GM12878 (cell line): ENCODE measurements at regions not wholly inside any gene's neighbourhood (a gene's known extent, or its start where the extent isn't known, plus 50 kb on each side); places are given as distances from the start of the nearest gene placed in this dataset.

Source experiments
- ATAC-seq: fragments of 200-7000 bp; cut with Tn5 transposase; 3 replicates; pipeline ENCODE4 v1.9.1; 2020; ENCODE audit warnings: mild to moderate bottlenecking, moderate library complexity
- BruUV-seq: library from RNA; stranded (reverse); fragments of 400-500 nt; replicated peaks from 2 replicates; lab custom pipeline; 2021; lab: Mats Ljungman, UMichigan
- CTCF ChIA-PET: fragments of 300-600 bp; sonication (Branson Sonifier 250); formaldehyde crosslinking; extraction: SDS; loops from one replicate; lab custom pipeline; 2021; ENCODE audit warnings: inconsistent platforms; lab: Yijun Ruan, JAX
- POLR2A ChIA-PET: fragments of 350-600 bp; formaldehyde crosslinking; extraction: SDS; loops from one replicate; lab custom pipeline; 2021; ENCODE audit warnings: inconsistent platforms; lab: Charles Lee
- RAD21 ChIA-PET: fragments of 300-600 bp; sonication (Branson Sonifier 250); formaldehyde crosslinking; loops from one replicate; lab custom pipeline; 2023; ENCODE audit warnings: antibody characterized with exemption; ENCODE audit not compliant: unreplicated experiment; lab: Charles Lee
- SMC1A ChIA-PET: fragments of 300-600 bp; sonication (Branson Sonifier 250); formaldehyde crosslinking; loops from one replicate; lab custom pipeline; 2023; ENCODE audit not compliant: unreplicated experiment, uncharacterized antibody; lab: Charles Lee
- DNase-seq: peaks from one replicate; pipeline ENCODE4 v3.0.0-alpha.2; 2011; ENCODE audit warnings: low read depth, low spot score
- FAIRE-seq: peaks from 3 replicates; lab custom pipeline; 2011; peaks lifted over from hg19 to GRCh38; lab: Jason Lieb, UNC
- H2AFZ ChIP-seq: 2 replicates; pipeline ENCODE4 v1.6.0; 2011; ENCODE audit warnings: low read depth, low read length, control low read depth; ENCODE audit not compliant: control insufficient read depth
- H3K27ac ChIP-seq: 2 replicates; pipeline ENCODE4 v1.5.1; 2011; ENCODE audit warnings: control low read depth; ENCODE audit not compliant: control insufficient read depth, insufficient read depth
- H3K27me3 ChIP-seq, 2 experiments: replicated peaks in 1 of 2; 2 replicates each; pipeline versions ENCODE4 v1.6.0 to v1.6.1; 2011; ENCODE audit warnings: low read length in 1 of 2; ENCODE audit not compliant: control insufficient read depth in 2 of 2, insufficient read depth in 2 of 2
- H3K36me3 ChIP-seq, 2 experiments: 2 replicates each; pipeline ENCODE4 v1.5.1; 2011; ENCODE audit warnings: low read length in 1 of 2; ENCODE audit not compliant: control insufficient read depth in 2 of 2, insufficient read depth in 2 of 2
- H3K4me1 ChIP-seq: 2 replicates; pipeline ENCODE4 v1.6.1; 2011; ENCODE audit warnings: mild to moderate bottlenecking, low read length, moderate library complexity, mixed read lengths; ENCODE audit not compliant: control insufficient read depth, insufficient read depth
- H3K4me2 ChIP-seq: 2 replicates; pipeline ENCODE4 v1.6.0; 2011; ENCODE audit warnings: control low read depth; ENCODE audit not compliant: control insufficient read depth, insufficient read depth
- H3K4me3 ChIP-seq: fragments of 200-600 bp; sonication (generic); 2 replicates; pipeline ENCODE4 v1.5.1; 2016
- H3K79me2 ChIP-seq: 2 replicates; pipeline ENCODE4 v1.6.0; 2011; ENCODE audit warnings: low read length; ENCODE audit not compliant: control insufficient read depth, insufficient read depth
- H3K9ac ChIP-seq: 2 replicates; pipeline ENCODE4 v1.8.0; 2011; ENCODE audit warnings: low read length, control low read depth, mixed read lengths; ENCODE audit not compliant: control insufficient read depth, insufficient read depth
- H3K9me3 ChIP-seq: replicated peaks from 3 replicates; pipeline ENCODE4 v1.5.1; 2011; ENCODE audit warnings: mild to moderate bottlenecking, low read length; ENCODE audit not compliant: control insufficient read depth, insufficient read depth
- H4K20me1 ChIP-seq: 2 replicates; pipeline ENCODE4 v1.6.0; 2011; ENCODE audit not compliant: control insufficient read depth, insufficient read depth
- BHLHE40 ChIP-seq, 2 experiments: fragments of 450-650 bp in 1 of 2; IDR thresholded peaks; 2 replicates each; pipeline ENCODE4 v1.6.1; 2011 to 2017; ENCODE audit warnings: low read depth in 2 of 2, borderline replicate concordance in 1 of 2, improper control_type of control experiment in 1 of 2, low read length in 1 of 2, mild to moderate bottlenecking in 1 of 2
- CHD1 ChIP-seq: IDR thresholded peaks from 2 replicates; pipeline ENCODE4 v1.6.1; 2012; ENCODE audit warnings: low read depth, low read length, improper control_type of control experiment
- EZH2 ChIP-seq: IDR thresholded peaks from 2 replicates; pipeline ENCODE4 v1.6.1; 2012; ENCODE audit warnings: low read depth, mild to moderate bottlenecking, control low read depth, inconsistent platforms, low read length, borderline replicate concordance; ENCODE audit not compliant: control insufficient read depth
- GABPA ChIP-seq: IDR thresholded peaks from 2 replicates; pipeline ENCODE4 v1.6.1; 2014; ENCODE audit warnings: antibody characterized with exemption, low read depth, mild to moderate bottlenecking, inconsistent platforms
- HDGF ChIP-seq: fragments of 450-650 bp; IDR thresholded peaks from 2 replicates; pipeline ENCODE4 v1.6.1; 2016; ENCODE audit warnings: antibody characterized with exemption
- MTA2 ChIP-seq: fragments of 450-650 bp; IDR thresholded peaks from 2 replicates; pipeline ENCODE4 v1.6.1; 2016; ENCODE audit warnings: low read depth, mild to moderate bottlenecking, moderate library complexity
- MYB ChIP-seq: fragments of 150-350 bp; IDR thresholded peaks from 2 replicates; pipeline ENCODE4 v1.6.1; 2014; ENCODE audit warnings: mild to moderate bottlenecking, low read depth, low read length, borderline replicate concordance
- NBN ChIP-seq: fragments of 450-650 bp; IDR thresholded peaks from 2 replicates; pipeline ENCODE4 v1.6.1; 2016
- NFYA ChIP-seq: IDR thresholded peaks from 2 replicates; pipeline ENCODE4 v1.6.1; 2011; ENCODE audit warnings: low read depth, mild to moderate bottlenecking, low read length, improper control_type of control experiment, borderline replicate concordance
- SIN3A ChIP-seq: IDR thresholded peaks from 2 replicates; pipeline ENCODE4 v1.6.1; 2012; ENCODE audit warnings: low read depth, low read length, improper control_type of control experiment
- SMC3 ChIP-seq: IDR thresholded peaks from 2 replicates; pipeline ENCODE4 v1.6.1; 2011; ENCODE audit warnings: low read length, improper control_type of control experiment, borderline replicate concordance
- TBL1XR1 ChIP-seq: IDR thresholded peaks from 2 replicates; pipeline ENCODE4 v1.6.1; 2012; ENCODE audit warnings: low read depth, low read length, improper control_type of control experiment
- TCF12 ChIP-seq: IDR thresholded peaks from 2 replicates; pipeline ENCODE4 v1.6.1; 2011; ENCODE audit warnings: low read depth, mild to moderate bottlenecking, low read length
- WRNIP1 ChIP-seq: IDR thresholded peaks from 2 replicates; pipeline ENCODE4 v1.6.1; 2011; ENCODE audit warnings: low read depth, low read length, improper control_type of control experiment, borderline replicate concordance
- WGBS: methylation state at CpG from one replicate; pipeline ENCODE4 v1.1.6; 2016; ENCODE audit warnings: low lambda C conversion rate; ENCODE audit not compliant: insufficient replicate concordance, insufficient coverage; ENCODE audit errors: missing lambda C conversion rate; 5-methylcytosine and 5-hydroxymethylcytosine counted together
- in situ Hi-C: fragments of 300-500 bp; cut with MboI; formaldehyde crosslinking; loops from 9 replicates; pipeline ENCODE4 v1.14.3; 2018; ENCODE audit warnings: mixed read lengths
- intact Hi-C: fragments of 100-400 bp; cut with micrococcal nuclease; formaldehyde crosslinking; loops from one replicate; pipeline ENCODE4 v1.14.2; 2022; ENCODE audit not compliant: unreplicated experiment
- TF ChIP-seq, protein P1 (sequence below): fragments of 450-650 bp; IDR thresholded peaks from 2 replicates; pipeline ENCODE4 v1.6.1; 2016; ENCODE audit warnings: mild to moderate bottlenecking, moderate library complexity, borderline replicate concordance

DNA sequence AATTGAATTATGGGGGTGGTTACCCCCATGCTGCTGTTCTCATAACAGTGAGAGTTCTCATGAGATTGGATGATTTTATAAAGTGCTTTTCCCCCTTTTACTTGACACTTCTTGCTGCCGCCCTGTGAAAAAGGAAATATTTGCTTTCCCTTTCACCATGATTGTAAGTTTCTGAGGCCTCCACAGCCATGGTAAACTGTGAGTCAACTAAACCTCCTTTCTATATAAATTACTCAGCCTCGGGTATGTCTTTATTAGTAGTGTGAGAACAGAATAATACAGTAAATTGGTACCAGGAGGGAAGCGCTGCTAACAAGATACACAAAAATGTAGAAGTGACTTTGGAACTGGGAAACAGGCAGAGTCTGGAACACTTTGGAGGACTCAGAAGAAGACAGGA, 1070.8 kb downstream of the FAM133A start:
- no peak overlapping the region for H3K9ac ChIP-seq
- ATAC-seq (no peak), FAIRE-seq (no peak), DNase-seq (no peak)
- ChIA-PET SMC1A (interaction anchor here (0.6 kb wide), 1 partner anchor 70 kb away, joined by 3 read pairs; no protein-coding TSS in a partner anchor), POLR2A (no interaction called here), CTCF (no interaction called here), RAD21 (no interaction called here)
- H3K27ac ChIP-seq: no peak overlapping the region
- no peaks in the 10 kb centered on the region for H3K36me3 ChIP-seq
- H3K27me3 ChIP-seq: no peaks in the 10 kb centered on the region
- BruUV-seq: no TSS peak
- no peaks in the 10 kb centered on the region for H3K79me2 ChIP-seq
- no peak overlapping the region for H3K4me3 ChIP-seq
- in situ Hi-C loops (no loop called here), intact Hi-C loops (no loop called here)
- H3K9me3 ChIP-seq: no peaks in the 10 kb centered on the region
- H4K20me1 ChIP-seq: no peaks in the 10 kb centered on the region
- H2AFZ ChIP-seq: no peak overlapping the region
- no peaks in the 10 kb centered on the region for H3K4me1 ChIP-seq
- H3K4me2 ChIP-seq: no peak overlapping the region
- no peak for TF ChIP-seq EZH2
- TF ChIP-seq HDGF: no peak
- TF ChIP-seq, protein P1, sequence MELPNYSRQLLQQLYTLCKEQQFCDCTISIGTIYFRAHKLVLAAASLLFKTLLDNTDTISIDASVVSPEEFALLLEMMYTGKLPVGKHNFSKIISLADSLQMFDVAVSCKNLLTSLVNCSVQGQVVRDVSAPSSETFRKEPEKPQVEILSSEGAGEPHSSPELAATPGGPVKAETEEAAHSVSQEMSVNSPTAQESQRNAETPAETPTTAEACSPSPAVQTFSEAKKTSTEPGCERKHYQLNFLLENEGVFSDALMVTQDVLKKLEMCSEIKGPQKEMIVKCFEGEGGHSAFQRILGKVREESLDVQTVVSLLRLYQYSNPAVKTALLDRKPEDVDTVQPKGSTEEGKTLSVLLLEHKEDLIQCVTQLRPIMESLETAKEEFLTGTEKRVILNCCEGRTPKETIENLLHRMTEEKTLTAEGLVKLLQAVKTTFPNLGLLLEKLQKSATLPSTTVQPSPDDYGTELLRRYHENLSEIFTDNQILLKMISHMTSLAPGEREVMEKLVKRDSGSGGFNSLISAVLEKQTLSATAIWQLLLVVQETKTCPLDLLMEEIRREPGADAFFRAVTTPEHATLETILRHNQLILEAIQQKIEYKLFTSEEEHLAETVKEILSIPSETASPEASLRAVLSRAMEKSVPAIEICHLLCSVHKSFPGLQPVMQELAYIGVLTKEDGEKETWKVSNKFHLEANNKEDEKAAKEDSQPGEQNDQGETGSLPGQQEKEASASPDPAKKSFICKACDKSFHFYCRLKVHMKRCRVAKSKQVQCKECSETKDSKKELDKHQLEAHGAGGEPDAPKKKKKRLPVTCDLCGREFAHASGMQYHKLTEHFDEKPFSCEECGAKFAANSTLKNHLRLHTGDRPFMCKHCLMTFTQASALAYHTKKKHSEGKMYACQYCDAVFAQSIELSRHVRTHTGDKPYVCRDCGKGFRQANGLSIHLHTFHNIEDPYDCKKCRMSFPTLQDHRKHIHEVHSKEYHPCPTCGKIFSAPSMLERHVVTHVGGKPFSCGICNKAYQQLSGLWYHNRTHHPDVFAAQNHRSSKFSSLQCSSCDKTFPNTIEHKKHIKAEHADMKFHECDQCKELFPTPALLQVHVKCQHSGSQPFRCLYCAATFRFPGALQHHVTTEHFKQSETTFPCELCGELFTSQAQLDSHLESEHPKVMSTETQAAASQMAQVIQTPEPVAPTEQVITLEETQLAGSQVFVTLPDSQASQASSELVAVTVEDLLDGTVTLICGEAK: no peak
- no peak for TF ChIP-seq TBL1XR1
- no peak for TF ChIP-seq NFYA
- TF ChIP-seq WRNIP1: no peak
- no peak for TF ChIP-seq SIN3A
- TF ChIP-seq GABPA: no peak
- no peak for TF ChIP-seq CHD1
- TF ChIP-seq TCF12: no peak
- no peak for TF ChIP-seq BHLHE40 (IDR thresholded peaks at IDR 0.05; ENCODE audit: borderline replicate concordance in 1 of 2, low read depth in 2 of 2, low read length in 1 of 2)
- TF ChIP-seq MYB: no peak
- no peak for TF ChIP-seq SMC3
- TF ChIP-seq NBN: no peak
- no peak for TF ChIP-seq MTA2
- TF ChIP-seq, all 136 proteins: peak for 0
- 36% methylated on average over 3 of the region's 3 CpGs for WGBS
